ENCODE measurements at regions not wholly inside any gene's neighbourhood (a gene's known extent, or its start where the extent isn't known, plus 50 kb on each side); places are given as distances from the start of the nearest gene placed in this dataset.
A peak's percentile ranks its signal among the peaks of the same experiment; 100 is the strongest.

DNA sequence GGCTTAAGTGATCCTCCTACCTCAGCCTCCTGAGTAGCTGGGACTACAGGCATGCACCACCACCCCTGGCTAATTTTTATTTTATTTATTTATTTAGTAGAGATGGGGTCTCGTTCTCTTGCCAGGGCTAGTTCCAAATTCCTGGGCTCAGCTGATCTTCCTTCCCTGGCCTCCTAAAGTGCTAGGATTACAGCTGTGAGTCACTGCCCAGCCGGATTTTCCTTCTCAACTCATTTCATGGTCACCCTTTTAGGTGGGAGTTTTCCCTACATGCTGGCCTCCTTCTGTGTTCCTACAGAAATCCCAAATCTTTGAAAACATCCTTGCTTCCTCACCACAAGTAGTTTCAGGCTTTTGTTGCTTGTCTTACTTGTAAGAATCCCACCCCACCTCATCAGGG, 102.1 kb upstream of the SIAH1 start:
- DNase-seq = no peak

DNA sequence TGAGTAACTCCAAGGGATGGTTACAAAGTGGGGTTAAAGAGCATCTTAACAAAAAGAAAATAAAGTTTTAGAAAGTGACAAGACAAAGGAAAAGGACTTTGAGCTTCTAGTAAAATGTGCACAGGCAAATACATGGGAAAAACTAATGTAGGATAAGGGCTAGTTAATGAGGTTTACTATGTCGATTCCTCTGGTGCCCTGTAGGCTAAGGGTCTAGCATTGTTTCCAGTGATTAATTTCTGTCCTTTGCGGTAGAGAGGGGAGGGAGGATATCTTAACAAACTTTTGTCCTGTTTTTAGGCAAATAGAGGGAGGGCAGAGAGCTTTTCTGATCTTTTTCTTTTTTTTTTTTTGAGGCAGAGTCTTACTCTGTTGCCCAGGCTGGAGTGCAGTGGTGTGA, 96.6 kb upstream of the SIAH1 start:
- no peak for DNase-seq

DNA sequence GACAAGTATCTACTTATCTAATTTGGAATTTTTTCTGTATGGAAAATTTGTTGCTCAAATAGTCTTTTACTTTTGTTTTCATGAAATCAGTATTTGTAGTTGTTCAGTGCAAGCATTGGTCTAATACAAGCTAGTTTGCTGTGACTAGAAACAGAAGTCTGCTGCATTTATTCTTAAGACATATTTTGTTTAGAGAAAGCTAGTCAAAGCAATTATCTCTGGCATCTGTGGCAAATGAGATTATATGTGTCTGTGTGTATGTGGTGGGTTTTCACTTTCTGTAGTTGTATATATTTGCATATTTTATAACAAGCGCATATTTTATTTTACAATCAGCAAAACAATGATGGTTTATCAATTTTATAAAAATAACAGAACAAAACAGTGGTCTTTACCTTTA, 96.0 kb upstream of the SIAH1 start:
- no peak for DNase-seq

DNA sequence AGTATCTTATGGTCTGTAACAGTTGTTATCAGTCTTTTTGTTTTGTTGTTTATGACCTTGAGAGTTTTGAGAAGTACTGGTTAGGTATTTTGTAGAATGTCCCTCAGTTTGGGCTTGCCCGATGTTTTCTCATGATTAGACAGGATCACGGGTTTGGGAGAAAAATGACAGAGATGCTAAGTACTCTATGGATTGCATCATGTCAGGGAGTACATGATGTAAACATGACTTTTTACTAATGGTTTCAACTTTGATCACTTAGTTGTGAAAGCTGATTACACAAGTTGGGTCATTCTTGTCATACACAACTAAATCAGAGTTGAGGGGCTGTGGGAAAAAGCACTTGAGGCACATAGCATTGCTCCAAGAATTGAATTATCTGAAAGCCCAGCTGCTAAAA, 94.7 kb upstream of the SIAH1 start:
- no peak for DNase-seq

DNA sequence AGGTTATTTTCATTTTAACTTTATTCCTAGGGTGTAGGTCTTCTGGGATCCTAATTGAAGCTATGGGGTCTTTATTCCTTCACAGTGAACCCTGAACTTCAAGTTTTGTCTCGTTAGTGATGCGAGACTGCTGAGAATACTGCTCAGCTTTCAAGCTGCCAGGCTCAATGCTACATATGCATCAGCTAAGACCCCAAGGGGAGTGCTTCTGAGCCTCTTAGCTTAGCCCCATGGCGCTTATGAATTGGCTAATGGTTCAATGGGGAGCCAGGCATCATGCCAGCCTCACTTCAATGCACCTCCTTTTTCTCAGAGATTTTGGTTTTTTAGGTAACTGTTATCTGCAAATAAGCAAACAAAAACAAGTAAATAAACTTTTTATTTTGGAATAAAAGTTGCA, 94.1 kb upstream of the SIAH1 start:
- no peak for DNase-seq

DNA sequence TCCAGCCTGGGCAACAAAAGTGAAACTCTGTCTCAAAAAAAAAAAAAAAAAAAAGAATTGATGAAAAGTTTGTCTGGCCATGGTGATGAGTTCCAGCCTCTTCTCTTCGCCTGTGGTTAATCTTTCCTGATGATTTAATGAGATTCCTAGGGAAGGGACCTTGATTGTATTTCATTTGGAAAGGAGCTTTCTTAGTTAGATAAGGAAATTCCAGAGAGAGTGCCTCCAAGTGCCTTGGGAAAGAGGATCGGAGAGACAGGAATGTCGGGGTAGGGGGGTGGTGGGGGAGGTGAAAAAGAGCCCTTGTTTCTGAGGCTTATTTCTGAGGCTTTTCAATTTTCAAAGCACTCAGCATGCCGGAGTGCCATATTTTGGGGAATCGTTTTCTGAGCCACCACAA, 93.2 kb upstream of the SIAH1 start:
- DNase-seq = no peak

DNA sequence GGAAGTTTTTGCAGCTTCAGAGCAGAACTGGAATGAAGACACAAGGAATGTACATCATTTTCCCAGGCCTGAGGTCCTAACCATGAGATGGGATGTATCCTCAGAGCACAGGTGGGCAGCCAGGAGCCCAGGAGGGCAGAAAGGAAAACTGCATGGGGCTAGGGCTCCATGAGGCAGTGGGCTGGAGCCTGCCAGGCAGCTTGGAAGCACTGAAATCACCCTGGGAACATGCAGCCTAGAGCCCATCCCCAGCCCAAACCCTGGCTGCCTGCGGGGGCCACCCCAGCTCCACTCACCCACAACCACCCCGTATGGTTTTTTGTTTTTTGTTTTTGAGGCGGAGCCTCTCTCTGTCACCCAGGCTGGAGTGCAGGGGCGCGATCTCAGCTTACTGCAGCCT, 86.2 kb upstream of the SIAH1 start:
- no peak for DNase-seq

- DNase-seq = no peak
These were observed 77.0 kb upstream of the SIAH1 start for GRCh38 chr16:48462106-48462740.

- no peak for DNase-seq
These were observed 74.0 kb upstream of the SIAH1 start for GRCh38 chr16:48459167-48459566.

- DNase-seq = no peak
These were observed 68.8 kb upstream of the SIAH1 start for GRCh38 chr16:48454051-48454450.

DNA sequence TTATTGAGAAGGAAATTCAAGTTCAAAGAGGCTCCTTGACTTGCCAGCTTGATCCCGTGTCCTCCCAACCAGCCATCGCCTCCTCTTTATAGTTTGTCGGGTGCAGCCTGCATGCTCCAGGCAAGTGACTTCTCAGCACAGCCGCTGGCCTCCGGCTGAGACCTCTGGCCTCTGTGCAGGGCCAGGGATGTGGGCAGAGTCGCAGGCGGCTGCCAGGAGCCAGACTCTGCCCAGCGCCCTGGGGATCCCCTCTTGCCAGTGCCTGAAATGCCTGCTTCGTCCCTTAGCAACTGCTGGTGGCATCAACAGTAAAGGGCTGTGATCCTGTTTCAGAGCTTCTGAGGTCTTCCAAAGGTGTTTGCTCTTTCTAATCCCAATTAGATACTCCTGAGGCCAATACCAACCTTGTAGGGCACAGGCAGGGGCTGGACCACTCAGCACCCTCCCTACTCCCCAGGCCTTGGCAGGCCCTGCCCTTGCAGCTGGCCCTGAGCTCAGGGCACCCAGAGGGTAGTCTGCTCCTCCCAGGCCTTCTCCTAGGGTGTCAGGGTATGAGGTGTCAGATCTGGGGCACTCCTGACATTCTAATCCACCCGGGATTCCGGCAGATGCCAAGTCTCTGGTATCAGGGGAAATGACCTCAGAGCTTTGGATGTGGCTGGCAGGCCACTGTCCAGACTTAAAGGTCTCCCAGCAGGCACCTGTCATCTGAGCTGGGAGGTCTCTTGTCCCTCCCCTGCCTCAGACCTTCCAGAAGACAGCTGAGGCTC, 68.0 kb upstream of the SIAH1 start:
- DNase-seq = no peak

DNA sequence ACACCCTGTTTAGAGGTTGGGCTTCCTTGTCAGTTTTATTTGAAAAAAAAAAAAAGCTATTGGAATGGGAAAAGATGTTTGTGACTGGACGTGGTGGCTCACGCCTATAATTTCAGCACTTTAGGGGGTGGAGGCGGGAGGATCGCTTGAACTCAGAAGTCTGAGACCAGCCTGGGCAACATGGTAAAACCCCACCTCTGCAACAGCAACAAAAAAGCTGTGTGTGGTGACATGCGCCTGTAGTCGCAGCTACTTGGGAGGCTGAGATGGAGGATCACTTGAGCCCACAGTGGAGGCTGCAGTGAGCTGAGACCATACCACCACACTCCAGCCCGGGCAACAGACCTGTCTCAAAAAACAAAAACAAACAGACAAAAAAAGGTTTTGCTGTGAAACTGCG, 66.1 kb upstream of the SIAH1 start:
- no peak for DNase-seq

DNA sequence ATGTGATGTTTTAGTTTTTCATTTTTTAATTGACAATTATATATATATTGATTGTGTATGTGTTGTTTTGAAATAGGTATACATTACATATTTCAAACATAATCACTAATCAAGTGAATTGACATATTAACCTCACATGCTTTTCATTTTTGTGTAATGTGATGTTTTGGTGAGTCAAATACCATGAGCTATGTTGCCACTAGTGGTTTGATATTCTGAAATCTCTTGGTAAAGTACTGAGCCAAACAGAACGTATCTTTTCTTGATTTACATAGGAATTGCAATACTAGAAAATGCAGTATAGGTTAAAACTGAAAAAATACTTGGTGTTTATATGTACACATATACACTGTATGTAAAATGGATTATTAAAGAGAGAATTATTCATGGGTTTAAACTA, 65.2 kb upstream of the SIAH1 start:
- no peak for DNase-seq

GRCh38 chr16:48448841-48449481, 63.7 kb upstream of the SIAH1 start:
- DNase-seq = no peak

GRCh38 chr16:48447940-48448536, 62.8 kb upstream of the SIAH1 start:
- DNase-seq = no peak

DNA sequence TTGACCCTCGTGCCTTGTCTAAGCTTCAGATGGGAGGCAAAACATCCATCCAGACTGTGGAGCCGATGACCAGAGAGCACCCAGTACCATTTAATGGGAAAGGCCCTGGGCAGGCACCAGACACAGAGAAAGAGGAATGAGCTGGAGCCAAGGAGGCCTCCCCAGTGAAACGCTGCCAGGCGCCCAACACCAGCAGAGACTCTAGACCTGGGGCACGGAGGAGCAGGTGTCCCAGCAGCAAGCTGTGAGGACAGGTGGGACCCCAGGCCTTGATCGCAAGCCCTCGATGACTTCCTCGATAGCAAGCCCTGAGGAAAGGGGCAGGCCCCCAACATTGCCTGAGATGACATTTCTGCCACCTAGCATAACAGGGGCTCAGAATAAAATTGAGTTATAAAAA, 62.2 kb upstream of the SIAH1 start:
- no peak for DNase-seq

GRCh38 chr16:48446534-48446920, 61.3 kb upstream of the SIAH1 start:
- no peak for DNase-seq

GRCh38 chr16:48445782-48446533, 60.7 kb upstream of the SIAH1 start:
- DNase-seq = no peak

DNA sequence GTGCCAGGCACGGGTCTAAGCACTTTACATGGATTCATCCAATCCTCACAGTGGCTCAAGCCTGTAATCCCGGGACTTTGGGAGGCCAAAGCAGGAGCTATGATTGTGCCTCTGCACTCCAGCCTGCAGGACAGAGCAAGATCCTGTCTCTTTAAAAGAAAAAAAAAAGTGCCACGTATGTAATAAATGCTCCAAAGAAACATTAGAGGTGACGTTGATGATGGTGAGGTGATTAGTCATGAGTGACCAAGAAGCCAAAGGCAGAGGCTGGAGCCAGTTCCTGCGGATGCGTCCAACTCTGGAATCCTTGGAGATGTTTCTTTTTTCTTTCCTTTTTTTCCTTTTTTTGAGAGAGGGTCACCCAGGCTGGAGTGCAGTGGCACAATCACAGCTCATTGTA, 59.4 kb upstream of the SIAH1 start:
- DNase-seq = no peak

- no peak for DNase-seq
These were observed 57.2 kb upstream of the SIAH1 start for GRCh38 chr16:48442379-48442778.

DNA sequence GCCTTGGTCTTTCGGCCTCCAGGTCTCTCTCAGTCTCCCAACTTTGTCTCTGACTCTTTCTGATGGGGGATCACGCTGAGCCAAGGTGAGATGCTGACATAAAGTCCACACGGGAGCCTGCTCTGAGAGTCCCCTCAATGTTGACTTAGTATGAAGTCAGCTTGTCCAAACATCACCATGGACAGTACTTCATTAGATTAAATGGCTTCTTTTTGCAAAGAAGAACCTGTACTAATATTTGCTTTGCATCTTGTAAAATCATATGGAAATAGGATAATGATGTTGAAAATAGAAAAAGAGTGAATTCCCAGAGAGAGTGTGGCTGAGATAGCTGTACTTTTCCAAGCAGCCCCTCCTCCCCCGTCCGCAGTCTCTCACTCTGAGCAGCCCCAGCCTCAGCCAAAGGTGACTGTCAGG, 56.7 kb upstream of the SIAH1 start:
- DNase-seq = peak; percentile 48

GRCh38 chr16:48441106-48441505, 55.9 kb upstream of the SIAH1 start:
- no peak for DNase-seq

DNA sequence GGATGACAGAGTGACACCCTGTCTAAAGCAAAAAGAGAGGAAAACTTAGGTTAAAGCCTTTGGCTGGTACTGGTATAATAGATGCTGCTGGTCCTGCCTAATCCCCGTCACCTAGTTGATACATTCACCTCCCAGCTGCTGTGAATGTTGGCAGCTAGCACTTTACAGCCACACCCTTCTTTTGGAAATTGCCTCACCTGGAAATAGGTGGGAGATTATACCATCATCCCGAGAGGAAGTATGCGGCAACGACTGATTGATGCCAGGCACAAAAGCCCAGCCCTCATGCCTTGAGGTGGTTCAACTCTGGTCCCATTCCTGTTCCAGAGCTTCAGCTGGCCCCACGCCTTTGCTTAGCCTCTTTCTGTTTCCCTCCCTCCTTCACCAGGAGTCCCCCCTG, 53.2 kb upstream of the SIAH1 start:
- no peak for DNase-seq

Data from NCI-H748 treated with DMSO at 0.1 percent for 48 hours (cell line).